ENCODE measurements at regions not wholly inside any gene's neighbourhood (a gene's known extent, or its start where the extent isn't known, plus 50 kb on each side); places are given as distances from the start of the nearest gene placed in this dataset.
"Not testable (repeated sequence)": the region's sequence is repeated elsewhere in the genome, so short reads cannot be mapped to it uniquely, and the experiment has no call there.

- DNase-seq (ENCODE audit: low spot score), result no peak
These were observed 520.4 kb upstream of the FLRT2 start for GRCh38 chr14:85009506-85009905.

GRCh38 chr14:85010186-85010585, 519.8 kb upstream of the FLRT2 start:
- DNase-seq (ENCODE audit: low spot score), result no peak

- no peak for DNase-seq (ENCODE audit: low spot score)
These were observed 513.4 kb upstream of the FLRT2 start for GRCh38 chr14:85016496-85016895.

- DNase-seq (ENCODE audit: low spot score), result not testable (repeated sequence)
These were observed 506.1 kb upstream of the FLRT2 start for GRCh38 chr14:85023866-85024265.

GRCh38 chr14:85024931-85025330, 505.0 kb upstream of the FLRT2 start:
- DNase-seq (ENCODE audit: low spot score), result no peak

DNA sequence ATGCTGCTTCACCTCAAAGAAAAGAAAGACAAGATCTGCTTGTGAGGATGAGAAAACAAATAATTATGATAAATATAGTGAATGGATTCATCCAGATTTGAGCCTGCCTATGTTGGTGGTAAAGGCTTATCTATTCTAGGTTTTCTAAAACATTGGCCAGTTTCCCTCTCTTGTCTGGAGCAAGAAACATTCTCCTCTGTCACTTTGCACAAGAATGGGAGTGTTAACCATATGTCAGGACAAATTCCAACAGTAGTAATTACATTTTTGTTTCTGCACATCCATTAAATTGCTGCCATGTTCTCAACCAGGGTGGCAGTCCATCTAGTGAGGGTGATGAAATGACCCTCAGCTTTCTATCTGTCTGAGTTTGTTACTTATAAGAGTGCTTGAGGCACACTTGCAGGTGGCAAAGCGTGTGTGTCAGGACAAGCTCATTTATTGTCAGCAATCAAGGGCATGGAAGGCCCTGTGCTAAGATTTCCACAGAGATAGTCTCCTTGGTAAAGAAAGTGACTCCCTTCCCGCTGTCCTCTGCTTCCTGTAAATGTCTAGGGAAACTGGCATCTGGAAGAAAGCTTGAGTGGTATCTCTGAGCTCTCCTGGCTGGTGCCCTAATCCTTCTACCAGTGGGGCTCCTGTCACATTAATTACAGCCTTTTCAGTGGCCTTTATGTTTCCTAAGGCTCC, 502.1 kb upstream of the FLRT2 start:
- DNase-seq (ENCODE audit: low spot score), result no peak

DNA sequence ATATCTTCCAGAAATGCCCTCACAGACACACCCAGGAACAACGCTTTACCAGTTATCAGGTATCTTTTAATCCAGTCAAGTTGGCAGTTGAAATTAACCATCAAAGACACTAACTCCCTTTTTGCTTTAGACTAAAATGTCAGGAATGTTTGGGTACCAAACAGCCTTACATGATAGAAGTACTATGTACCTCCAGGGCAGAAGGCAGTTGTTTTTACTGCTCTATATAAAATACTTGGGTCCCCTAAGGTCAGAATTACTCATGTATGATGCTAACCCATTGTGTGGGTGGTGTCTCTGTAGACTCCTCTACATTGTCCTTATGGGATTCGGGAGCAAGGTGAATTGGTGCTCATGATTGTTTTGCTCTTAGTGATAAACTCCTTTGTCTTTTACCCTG, 492.5 kb upstream of the FLRT2 start:
- DNase-seq (ENCODE audit: low spot score), result no peak

DNA sequence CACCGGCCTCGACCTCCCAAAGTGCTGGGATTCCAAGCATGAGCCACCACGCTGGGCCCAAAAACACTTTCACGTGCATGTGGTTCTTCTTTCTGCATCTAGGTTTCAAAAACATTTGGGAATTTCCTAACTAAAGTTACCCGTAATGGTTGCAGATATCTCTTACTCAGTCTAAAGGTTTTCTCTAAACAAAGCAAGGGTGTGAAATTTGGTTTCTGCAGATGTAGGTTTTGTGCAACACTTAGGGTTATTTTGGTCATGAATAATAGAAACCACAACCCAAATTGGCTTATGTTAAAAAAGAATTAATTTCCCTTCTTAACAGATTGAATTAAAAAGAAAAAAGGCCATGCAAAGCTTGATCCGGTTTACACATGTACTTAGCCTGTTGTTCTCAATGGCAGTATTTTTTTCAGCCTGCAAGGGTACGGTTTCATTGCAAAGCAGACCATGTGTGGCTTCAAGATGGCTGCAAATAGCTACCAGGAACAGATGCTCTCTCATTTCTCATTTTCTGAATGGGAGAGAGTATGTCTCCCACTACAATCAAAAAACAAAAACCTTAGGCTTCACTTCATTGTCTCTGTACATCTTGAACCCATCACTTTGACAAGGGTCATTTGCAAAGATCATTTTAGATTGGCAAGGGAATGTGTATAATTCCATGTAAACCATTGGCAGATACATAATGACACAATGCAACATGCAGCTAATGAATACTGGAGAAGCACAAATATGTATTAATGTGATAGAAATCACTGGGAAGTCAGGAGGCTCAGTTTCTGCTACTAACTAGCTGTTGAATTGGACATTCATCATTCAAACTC, 491.2 kb upstream of the FLRT2 start:
- no peak for DNase-seq (ENCODE audit: low spot score)

GRCh38 chr14:85039353-85039626, 490.7 kb upstream of the FLRT2 start:
- no peak for DNase-seq (ENCODE audit: low spot score)

DNA sequence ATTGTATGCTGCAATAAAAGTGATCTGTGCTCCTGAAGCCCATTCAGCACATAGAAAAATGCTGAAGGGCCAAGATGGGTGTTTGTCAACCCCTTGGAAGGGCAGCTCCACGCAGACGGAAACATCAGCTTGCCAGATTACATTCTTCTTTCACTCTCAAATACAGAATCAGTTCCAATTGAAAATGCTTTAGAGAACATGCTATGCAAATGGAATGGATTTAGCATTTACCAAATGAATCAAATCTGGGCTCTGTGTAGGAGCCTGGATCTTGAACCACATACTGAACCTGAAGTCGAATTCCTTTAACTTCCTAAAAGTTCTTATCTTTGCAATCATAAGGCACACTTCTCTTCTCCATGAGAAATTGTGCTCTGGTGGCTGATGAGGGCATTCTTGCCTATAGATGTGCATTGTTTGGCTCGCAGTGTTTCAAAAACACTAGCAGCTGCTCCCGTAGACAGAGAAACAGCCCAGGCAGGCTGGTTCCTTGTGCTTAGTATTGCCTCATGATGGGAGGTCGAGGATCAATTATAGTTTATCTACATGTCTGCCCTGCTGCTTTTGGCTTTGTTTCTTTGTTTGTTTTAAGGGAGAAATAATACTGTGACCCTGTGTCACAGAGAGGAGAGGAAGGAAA, 489.8 kb upstream of the FLRT2 start:
- DNase-seq (ENCODE audit: low spot score), result no peak

DNA sequence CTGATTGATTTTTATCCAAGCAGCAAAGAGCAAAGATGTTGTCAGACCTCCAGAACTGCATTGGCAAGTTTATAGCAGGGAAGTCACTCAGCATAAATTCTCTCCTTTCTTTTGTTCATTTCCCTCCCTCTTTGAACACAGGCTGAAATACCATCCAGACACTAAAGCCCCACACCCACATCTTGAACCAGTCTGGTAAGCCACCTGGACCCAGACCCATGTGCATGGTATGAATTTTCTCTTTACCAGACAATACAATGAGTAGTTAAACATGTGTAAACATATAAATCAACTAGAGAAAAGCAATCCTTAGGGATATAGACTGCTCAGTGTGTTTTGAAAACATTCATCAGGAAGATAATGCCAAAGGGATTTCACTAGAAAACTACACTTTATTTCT, 488.3 kb upstream of the FLRT2 start:
- DNase-seq (ENCODE audit: low spot score), result no peak

GRCh38 chr14:85042301-85042700, 487.6 kb upstream of the FLRT2 start:
- no peak for DNase-seq (ENCODE audit: low spot score)

DNA sequence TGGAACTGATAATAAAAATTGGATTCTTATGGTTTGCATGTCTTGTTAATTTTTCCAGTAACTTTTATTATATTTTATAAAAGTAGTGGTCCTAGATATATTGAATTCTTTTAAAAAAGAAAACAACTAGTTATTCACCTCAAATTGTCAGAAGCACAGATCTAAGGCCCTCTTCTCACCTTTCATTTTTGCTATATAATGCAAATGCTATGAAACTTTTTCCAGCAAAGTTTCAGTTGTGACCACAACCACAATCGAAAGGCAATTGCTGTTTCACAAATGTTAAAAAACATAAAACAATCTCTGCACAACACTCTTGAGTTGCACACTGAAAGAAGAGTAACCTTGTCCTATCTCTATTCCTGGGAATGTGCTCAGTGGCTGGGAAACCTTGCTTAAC, 479.8 kb upstream of the FLRT2 start:
- no peak for DNase-seq (ENCODE audit: low spot score)

DNA sequence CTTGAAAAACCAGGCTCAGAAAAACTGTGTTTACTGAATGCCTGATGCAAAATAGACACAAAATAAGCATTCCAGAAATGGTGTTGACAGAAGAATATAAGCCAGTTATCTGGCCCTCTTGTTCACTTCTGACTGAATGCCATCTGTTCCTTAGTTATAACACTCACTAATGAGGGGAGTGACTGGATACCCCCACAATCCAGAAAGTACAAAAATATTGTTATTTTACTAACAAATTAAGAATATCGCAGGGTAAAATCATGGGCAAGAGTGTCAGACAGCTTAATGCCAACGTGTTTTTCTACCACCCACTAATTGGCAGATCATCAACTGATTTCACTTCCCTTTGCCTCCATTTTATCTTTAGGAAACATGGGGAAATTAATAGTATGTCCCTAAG, 477.3 kb upstream of the FLRT2 start:
- no peak for DNase-seq (ENCODE audit: low spot score)

GRCh38 chr14:85054178-85054577, 475.8 kb upstream of the FLRT2 start:
- DNase-seq (ENCODE audit: low spot score), result no peak

GRCh38 chr14:85056267-85056666, 473.7 kb upstream of the FLRT2 start:
- no peak for DNase-seq (ENCODE audit: low spot score)

DNA sequence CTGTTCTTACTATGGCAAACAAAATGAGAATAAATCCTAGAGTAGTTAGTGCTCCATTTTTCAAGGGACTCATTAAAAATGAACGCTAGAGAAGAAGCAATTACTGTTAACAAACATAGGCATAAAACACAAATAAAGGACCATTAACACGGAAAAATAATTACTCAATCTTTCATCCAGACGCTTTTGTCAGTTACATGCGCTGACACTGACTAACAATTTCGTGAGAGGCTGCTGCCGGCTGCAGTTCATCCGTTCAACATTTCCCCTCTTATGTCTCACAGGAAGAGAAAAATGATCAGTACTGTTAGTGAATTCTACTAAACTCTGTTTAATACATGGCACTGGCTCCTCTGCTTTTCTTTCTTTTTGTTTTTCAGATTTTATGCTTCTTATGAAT, 472.7 kb upstream of the FLRT2 start:
- DNase-seq (ENCODE audit: low spot score), result no peak

GRCh38 chr14:85058150-85058549, 471.8 kb upstream of the FLRT2 start:
- DNase-seq (ENCODE audit: low spot score), result no peak

GRCh38 chr14:85060121-85060520, 469.8 kb upstream of the FLRT2 start:
- no peak for DNase-seq (ENCODE audit: low spot score)

GRCh38 chr14:85061256-85061655, 468.7 kb upstream of the FLRT2 start:
- DNase-seq (ENCODE audit: low spot score), result no peak

DNA sequence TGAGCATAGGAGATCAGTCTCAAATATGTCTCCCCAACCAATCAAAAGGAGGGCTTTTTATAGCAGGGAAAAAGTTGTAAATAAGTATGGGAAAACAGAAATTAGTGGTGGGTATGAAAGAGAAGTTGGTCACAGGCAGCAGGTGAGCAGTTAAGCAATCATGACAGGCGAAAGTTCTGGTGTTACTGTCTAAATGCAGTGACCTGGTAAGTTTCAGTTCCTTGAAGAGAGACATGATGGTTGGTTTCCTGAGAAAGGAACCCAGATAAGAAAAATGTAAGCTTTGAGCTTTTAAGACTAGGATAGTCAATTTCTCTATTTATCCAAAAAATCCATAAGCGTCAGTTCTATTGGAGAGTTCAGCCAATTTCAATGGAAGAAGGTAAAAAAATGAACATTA, 466.2 kb upstream of the FLRT2 start:
- no peak for DNase-seq (ENCODE audit: low spot score)

GRCh38 chr14:85071447-85071846, 458.5 kb upstream of the FLRT2 start:
- no peak for DNase-seq (ENCODE audit: low spot score)

- DNase-seq (ENCODE audit: low spot score), result no peak
These were observed 455.0 kb upstream of the FLRT2 start for GRCh38 chr14:85074955-85075354.

Data from globus pallidus (tissue), 1 donor.